ENCODE measurements at regions not wholly inside any gene's neighbourhood (a gene's known extent, or its start where the extent isn't known, plus 50 kb on each side); places are given as distances from the start of the nearest gene placed in this dataset.

DNA sequence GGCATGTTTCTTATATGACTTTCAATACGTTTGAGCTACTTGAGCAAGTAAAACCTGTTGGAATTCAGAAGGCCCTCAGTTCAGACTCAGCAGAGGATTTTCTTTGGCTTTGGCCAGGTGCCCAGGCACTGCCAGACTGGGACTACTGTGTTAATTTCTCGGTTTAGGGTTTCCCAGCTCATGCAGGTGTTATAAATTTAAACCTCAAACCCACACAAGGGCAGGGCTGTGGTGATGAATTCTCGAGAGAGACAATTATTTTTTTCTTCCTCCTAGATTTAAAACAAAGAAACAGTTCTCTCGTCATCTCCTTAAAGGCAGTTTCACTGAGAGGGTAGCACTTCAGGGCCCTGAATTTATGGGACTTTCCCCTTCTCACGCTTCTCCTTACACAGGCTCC lies 406.0 kb upstream of the PIK3R1 start:
- Histone ChIP-seq H3K27me3 (ENCODE audit: control insufficient read depth, insufficient read depth, low read length) (no peaks in the 10 kb centered on the region), H3K4me3 (ENCODE audit: low read depth, low read length) (no peak overlapping the region), H3K36me3 (ENCODE audit: control insufficient read depth, insufficient read depth, low read length) (no peaks in the 10 kb centered on the region)
- TF ChIP-seq, protein P1, sequence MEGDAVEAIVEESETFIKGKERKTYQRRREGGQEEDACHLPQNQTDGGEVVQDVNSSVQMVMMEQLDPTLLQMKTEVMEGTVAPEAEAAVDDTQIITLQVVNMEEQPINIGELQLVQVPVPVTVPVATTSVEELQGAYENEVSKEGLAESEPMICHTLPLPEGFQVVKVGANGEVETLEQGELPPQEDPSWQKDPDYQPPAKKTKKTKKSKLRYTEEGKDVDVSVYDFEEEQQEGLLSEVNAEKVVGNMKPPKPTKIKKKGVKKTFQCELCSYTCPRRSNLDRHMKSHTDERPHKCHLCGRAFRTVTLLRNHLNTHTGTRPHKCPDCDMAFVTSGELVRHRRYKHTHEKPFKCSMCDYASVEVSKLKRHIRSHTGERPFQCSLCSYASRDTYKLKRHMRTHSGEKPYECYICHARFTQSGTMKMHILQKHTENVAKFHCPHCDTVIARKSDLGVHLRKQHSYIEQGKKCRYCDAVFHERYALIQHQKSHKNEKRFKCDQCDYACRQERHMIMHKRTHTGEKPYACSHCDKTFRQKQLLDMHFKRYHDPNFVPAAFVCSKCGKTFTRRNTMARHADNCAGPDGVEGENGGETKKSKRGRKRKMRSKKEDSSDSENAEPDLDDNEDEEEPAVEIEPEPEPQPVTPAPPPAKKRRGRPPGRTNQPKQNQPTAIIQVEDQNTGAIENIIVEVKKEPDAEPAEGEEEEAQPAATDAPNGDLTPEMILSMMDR (IDR thresholded peaks at IDR 0.05; ENCODE audit: insufficient read depth, low read length, poor library complexity, severe bottlenecking), result no peak
- no peak for DNase-seq (ENCODE audit: low read depth)

DNA sequence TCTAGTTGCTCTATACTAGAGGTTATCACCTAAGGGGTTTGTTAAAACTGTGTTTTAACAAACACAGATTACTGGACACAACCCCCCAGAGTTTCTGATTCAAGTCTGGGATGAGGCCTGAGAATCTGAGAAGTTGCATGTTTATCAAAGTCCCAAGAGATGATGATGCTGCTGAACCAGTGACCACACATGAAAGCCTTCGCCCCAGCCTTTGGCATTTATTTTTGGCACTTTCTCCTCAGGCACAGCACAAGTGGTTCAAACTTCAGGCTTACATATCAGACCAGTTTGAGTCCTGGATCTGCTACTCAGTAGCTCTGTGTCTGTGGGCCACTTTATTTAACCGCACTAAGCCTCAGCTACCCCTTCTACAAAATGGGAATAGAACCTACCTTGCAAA lies 407.2 kb upstream of the PIK3R1 start:
- Histone ChIP-seq H3K36me3 (ENCODE audit: control insufficient read depth, insufficient read depth, low read length) (no peaks in the 10 kb centered on the region), H3K4me3 (ENCODE audit: low read depth, low read length) (no peak overlapping the region), H3K27me3 (ENCODE audit: control insufficient read depth, insufficient read depth, low read length) (no peaks in the 10 kb centered on the region)
- TF ChIP-seq, protein P1 (IDR thresholded peaks at IDR 0.05; ENCODE audit: insufficient read depth, low read length, poor library complexity, severe bottlenecking), result no peak
- no peak for DNase-seq (ENCODE audit: low read depth)

GRCh38 chr5:67807439-67807888 lies 408.1 kb upstream of the PIK3R1 start:
- H3K4me3 ChIP-seq (ENCODE audit: low read depth, low read length), result no peak overlapping the region
- no peaks in the 10 kb centered on the region for H3K27me3 ChIP-seq (ENCODE audit: control insufficient read depth, insufficient read depth, low read length)
- no peaks in the 10 kb centered on the region for H3K36me3 ChIP-seq (ENCODE audit: control insufficient read depth, insufficient read depth, low read length)
- DNase-seq (ENCODE audit: low read depth), result no peak
- TF ChIP-seq, protein P1 (IDR thresholded peaks at IDR 0.05; ENCODE audit: insufficient read depth, low read length, poor library complexity, severe bottlenecking), result no peak

GRCh38 chr5:67806654-67807438 lies 408.7 kb upstream of the PIK3R1 start:
- no peaks in the 10 kb centered on the region for H3K36me3 ChIP-seq (ENCODE audit: control insufficient read depth, insufficient read depth, low read length)
- no peak overlapping the region for H3K4me3 ChIP-seq (ENCODE audit: low read depth, low read length)
- TF ChIP-seq, protein P1 (IDR thresholded peaks at IDR 0.05; ENCODE audit: insufficient read depth, low read length, poor library complexity, severe bottlenecking), result no peak
- DNase-seq (ENCODE audit: low read depth), result no peak
- H3K27me3 ChIP-seq (ENCODE audit: control insufficient read depth, insufficient read depth, low read length), result no peaks in the 10 kb centered on the region

DNA sequence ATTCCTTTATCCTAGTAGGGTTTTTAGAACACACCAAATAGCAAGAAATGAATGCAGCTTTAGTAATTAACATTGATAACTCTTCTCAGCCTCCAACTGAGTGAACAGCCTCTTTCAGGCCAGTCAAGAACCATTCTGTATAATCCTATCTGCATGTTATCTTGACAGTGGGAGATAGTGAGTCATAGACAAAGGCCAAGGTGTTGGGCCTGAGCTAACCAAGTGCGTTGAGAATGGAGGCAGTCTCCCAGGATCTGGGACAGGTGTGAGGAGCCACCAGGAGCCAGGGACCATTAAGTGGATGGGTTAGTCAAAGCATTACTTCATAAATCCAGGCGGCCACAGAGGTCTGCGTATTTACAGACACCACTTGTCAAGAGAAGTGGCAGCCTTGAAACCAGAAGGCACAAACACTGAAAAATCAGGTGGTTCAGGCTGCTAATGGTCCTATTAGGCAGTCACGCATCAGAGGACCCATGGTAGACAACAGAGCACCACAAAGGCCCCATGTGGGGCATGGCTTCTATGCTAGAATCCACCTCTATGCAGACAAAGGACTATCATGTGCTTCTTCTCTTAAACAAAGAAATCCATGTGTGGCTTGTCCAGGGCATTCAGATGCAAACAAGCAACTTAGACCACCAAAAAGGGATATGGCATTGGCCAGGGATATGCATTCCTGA lies 409.7 kb upstream of the PIK3R1 start:
- Histone ChIP-seq H3K36me3 (ENCODE audit: control insufficient read depth, insufficient read depth, low read length) (no peaks in the 10 kb centered on the region), H3K4me3 (ENCODE audit: low read depth, low read length) (no peak overlapping the region), H3K27me3 (ENCODE audit: control insufficient read depth, insufficient read depth, low read length) (no peaks in the 10 kb centered on the region)
- TF ChIP-seq, protein P1 (IDR thresholded peaks at IDR 0.05; ENCODE audit: insufficient read depth, low read length, poor library complexity, severe bottlenecking), result no peak
- no peak for DNase-seq (ENCODE audit: low read depth)

All from kidney epithelial cell (primary cell).